HCT116 (cell line): ENCODE measurements at regions not wholly inside any gene's neighbourhood (a gene's known extent, or its start where the extent isn't known, plus 50 kb on each side); places are given as distances from the start of the nearest gene placed in this dataset.

Source experiments
- ATAC-seq: fragments of 200-7000 bp; cut with Tn5 transposase; 2 replicates; pipeline ENCODE4 v1.9.1; 2020; ENCODE audit warnings: mild to moderate bottlenecking, moderate library complexity
- BruUV-seq: library from RNA; stranded (reverse); fragments of 400-500 nt; replicated peaks from 2 replicates; lab custom pipeline; 2021; lab: Mats Ljungman, UMichigan
- CTCF ChIA-PET: fragments of 300-600 bp; sonication (Branson Sonifier 250); formaldehyde crosslinking; loops from one replicate; lab custom pipeline; 2021; ENCODE audit warnings: antibody characterized with exemption; lab: Charles Lee
- POLR2A ChIA-PET: fragments of 300-600, 350-600 bp; sonication (Branson Sonifier 250); formaldehyde crosslinking; loops from one replicate; lab custom pipeline; 2021; ENCODE audit warnings: antibody characterized with exemption; lab: Charles Lee
- RAD21 ChIA-PET, 2 experiments: fragments of 300-600 bp; sonication (Branson Sonifier 250); formaldehyde crosslinking; loops; one replicate each; lab custom pipeline; 2023; ENCODE audit warnings: low total read pairs in 2 of 2; ENCODE audit not compliant: uncharacterized antibody in 2 of 2, unreplicated experiment in 2 of 2, low non-redundant PET in 1 of 2; lab: Charles Lee
- DNase-seq: peaks from one replicate; pipeline ENCODE4 v3.0.0-alpha.2; 2010; ENCODE audit warnings: low read depth, low spot score
- H2AFZ ChIP-seq: fragments of 200-600 bp; shearing (Covaris generic), sonication (generic); 2 replicates; pipeline ENCODE4 v1.6.1; 2017; ENCODE audit warnings: low read depth, mixed run types, mixed read lengths, antibody characterized with exemption, low read length; ENCODE audit not compliant: poor library complexity, severe bottlenecking
- H3K27ac ChIP-seq: 2 replicates; pipeline ENCODE4 v1.5.1; 2012; ENCODE audit warnings: low read depth, low read length
- H3K27me3 ChIP-seq: fragments of 200-600 bp; sonication (generic); 2 replicates; pipeline ENCODE4 v1.6.1; 2016; ENCODE audit warnings: mixed run types, low read length, mixed read lengths; ENCODE audit not compliant: insufficient read depth
- H3K36me3 ChIP-seq, 2 experiments: fragments of 200-500 bp in 1 of 2; fragments of 200-600 bp in 1 of 2; sonication (Bioruptor generic) in 1 of 2; sonication (generic) in 1 of 2; 2 replicates each; pipeline versions ENCODE4 v1.5.1 to v1.6.1; 2014 to 2016; ENCODE audit warnings: low read length in 2 of 2, inconsistent platforms in 1 of 2, mixed read lengths in 1 of 2, mixed run types in 1 of 2; ENCODE audit not compliant: insufficient read depth in 2 of 2, control insufficient read depth in 1 of 2
- H3K4me1 ChIP-seq, 2 experiments: fragments of 200-600 bp in 1 of 2; sonication (generic) in 1 of 2; 2 replicates each; pipeline versions ENCODE4 v1.5.1 to v1.6.1; 2012 to 2017; ENCODE audit warnings: low read length in 2 of 2, inconsistent platforms in 1 of 2, mild to moderate bottlenecking in 1 of 2, mixed read lengths in 1 of 2, mixed run types in 1 of 2, moderate library complexity in 1 of 2; ENCODE audit not compliant: insufficient read depth in 2 of 2, control insufficient read depth in 1 of 2
- H3K4me2 ChIP-seq: fragments of 200-600 bp; sonication (generic); 2 replicates; pipeline ENCODE4 v1.6.1; 2017; ENCODE audit warnings: mixed run types, low read length, mixed read lengths
- H3K4me3 ChIP-seq, 2 experiments: fragments of 200-600 bp in 1 of 2; sonication (generic) in 1 of 2; replicated peaks in 1 of 2; 2 replicates each; pipeline ENCODE4 v1.5.1; 2011 to 2016; ENCODE audit warnings: low read length in 2 of 2, control low read depth in 1 of 2, low read depth in 1 of 2, mild to moderate bottlenecking in 1 of 2, mixed read lengths in 1 of 2, mixed run types in 1 of 2
- H3K79me2 ChIP-seq: fragments of 200-600 bp; sonication (generic); 2 replicates; pipeline ENCODE4 v1.6.1; 2017; ENCODE audit warnings: mild to moderate bottlenecking, mixed run types, low read length, moderate library complexity, mixed read lengths; ENCODE audit not compliant: insufficient read depth
- H3K9ac ChIP-seq: fragments of 200-600 bp; sonication (generic); 2 replicates; pipeline ENCODE4 v1.6.1; 2016; ENCODE audit warnings: low read length, mixed read lengths
- H3K9me2 ChIP-seq: fragments of 200-600 bp; sonication (generic), shearing (Covaris generic); 2 replicates; pipeline ENCODE4 v1.6.1; 2017; ENCODE audit warnings: mixed run types, mild to moderate bottlenecking, moderate library complexity; ENCODE audit not compliant: insufficient read depth
- H3K9me3 ChIP-seq, 2 experiments: fragments of 200-500 bp in 1 of 2; fragments of 200-600 bp in 1 of 2; sonication (Bioruptor generic) in 1 of 2; sonication (generic) in 1 of 2; 2 replicates each; pipeline ENCODE4 v1.6.1; 2014 to 2017; ENCODE audit warnings: low read length in 2 of 2, mixed read lengths in 2 of 2, inconsistent platforms in 1 of 2, low read depth in 1 of 2, mild to moderate bottlenecking in 1 of 2, mixed run types in 1 of 2, moderate library complexity in 1 of 2; ENCODE audit not compliant: control insufficient read depth in 1 of 2, insufficient read depth in 1 of 2
- H4K20me1 ChIP-seq: fragments of 200-600 bp; sonication (generic), shearing (Covaris generic); 2 replicates; pipeline ENCODE4 v1.6.1; 2017; ENCODE audit warnings: mixed run types, mild to moderate bottlenecking, moderate library complexity; ENCODE audit not compliant: insufficient read depth
- CBX3 ChIP-seq: IDR thresholded peaks from 2 replicates; pipeline ENCODE4 v1.6.1; 2012; ENCODE audit warnings: low read depth
- CEBPB ChIP-seq: IDR thresholded peaks from 2 replicates; pipeline ENCODE4 v1.6.1; 2012; ENCODE audit warnings: low read depth
- CTCF ChIP-seq, 3 experiments: fragments of 200-600 bp in 1 of 3; sonication (generic) in 1 of 3; IDR thresholded peaks in 2 of 3; conservative IDR thresholded peaks in 1 of 3; 2 replicates each; pipeline ENCODE4 v1.5.1; 2012 to 2017; ENCODE audit warnings: low read depth in 2 of 3, low read length in 2 of 3, antibody characterized with exemption in 1 of 3, borderline replicate concordance in 1 of 3, control low read depth in 1 of 3, mild to moderate bottlenecking in 1 of 3, mixed read lengths in 1 of 3, mixed run types in 1 of 3, moderate library complexity in 1 of 3; ENCODE audit not compliant: insufficient read depth in 1 of 3
- EGR1 ChIP-seq: IDR thresholded peaks from 2 replicates; pipeline ENCODE4 v1.6.1; 2012; ENCODE audit warnings: low read depth
- ELF1 ChIP-seq: IDR thresholded peaks from 2 replicates; pipeline ENCODE4 v1.6.1; 2012; ENCODE audit warnings: low read depth, borderline replicate concordance
- EZH2 ChIP-seq: fragments of 200-600 bp; sonication (generic); IDR thresholded peaks from 2 replicates; pipeline ENCODE4 v1.6.1; 2017; ENCODE audit warnings: antibody characterized with exemption, mixed run types
- EZH2phosphoT487 ChIP-seq: fragments of 200-600 bp; IDR thresholded peaks from 2 replicates; pipeline ENCODE4 v1.6.1; 2018; ENCODE audit warnings: antibody characterized with exemption, borderline replicate concordance
- FOSL1 ChIP-seq: IDR thresholded peaks from 2 replicates; pipeline ENCODE4 v1.6.1; 2012; ENCODE audit warnings: low read depth
- JUND ChIP-seq: IDR thresholded peaks from 2 replicates; pipeline ENCODE4 v1.6.1; 2012
- MAX ChIP-seq: IDR thresholded peaks from 2 replicates; pipeline ENCODE4 v1.6.1; 2012
- POLR2AphosphoS5 ChIP-seq: IDR thresholded peaks from 2 replicates; pipeline ENCODE4 v1.6.1; 2011; ENCODE audit warnings: mild to moderate bottlenecking, low read depth, low read length, moderate library complexity
- RAD21 ChIP-seq: IDR thresholded peaks from 2 replicates; pipeline ENCODE4 v1.6.1; 2012; ENCODE audit warnings: low read depth, mild to moderate bottlenecking
- SIN3A ChIP-seq: IDR thresholded peaks from 2 replicates; pipeline ENCODE4 v1.6.1; 2012; ENCODE audit warnings: low read depth
- SRF ChIP-seq: IDR thresholded peaks from 2 replicates; pipeline ENCODE4 v1.6.1; 2012; ENCODE audit warnings: low read depth
- TCF7L2 ChIP-seq: IDR thresholded peaks from 2 replicates; pipeline ENCODE4 v1.7.0; 2011; ENCODE audit warnings: borderline replicate concordance, inconsistent platforms; ENCODE audit not compliant: insufficient read depth, insufficient read length; ENCODE audit errors: extremely low read depth
- YY1 ChIP-seq: IDR thresholded peaks from 2 replicates; pipeline ENCODE4 v1.6.1; 2011; ENCODE audit warnings: low read length, low read depth, moderate library complexity, mild to moderate bottlenecking; ENCODE audit not compliant: insufficient replicate concordance; ENCODE audit errors: extremely low read depth
- ZFX ChIP-seq: fragments of 450-650 bp; IDR thresholded peaks from 2 replicates; pipeline ENCODE4 v1.6.1; 2017
- intact Hi-C: fragments of 100-400 bp; cut with micrococcal nuclease; formaldehyde crosslinking; loops from 2 replicates; pipeline ENCODE4 v1.10.0; 2022
- TF ChIP-seq, protein P1 (sequence below): IDR thresholded peaks from 2 replicates; pipeline ENCODE4 v1.6.1; 2012; ENCODE audit warnings: low read depth
- TF ChIP-seq, protein P2 (sequence below): IDR thresholded peaks from 2 replicates; pipeline ENCODE4 v1.6.1; 2012
- TF ChIP-seq, protein P3 (sequence below): IDR thresholded peaks from 2 replicates; pipeline ENCODE4 v1.6.1; 2011; ENCODE audit warnings: mild to moderate bottlenecking, low read length, moderate library complexity; ENCODE audit not compliant: insufficient replicate concordance; ENCODE audit errors: extremely low read depth

GRCh38 chr20:55882910-55883309 is 122.4 kb downstream of the CBLN4 start:
- no TSS peak for BruUV-seq
- CTCF ChIA-PET = no interaction called here
- H4K20me1 ChIP-seq = no peaks in the 10 kb centered on the region
- no peak overlapping the region for H2AFZ ChIP-seq
- H3K9me3 ChIP-seq = peaks cover 13 to 15% of the 10 kb centered on the region in 2 experiments; a peak in 2 of 4 replicates
- no peak for TF ChIP-seq CTCF (IDR thresholded peaks at IDR 0.05 in 2 of 3, conservative IDR thresholded peaks at IDR 0.05 in 1 of 3; ENCODE audit: borderline replicate concordance in 1 of 3, insufficient read depth in 1 of 3, low read depth in 2 of 3, low read length in 2 of 3)
- TF ChIP-seq CBX3 = no peak
- TF ChIP-seq POLR2AphosphoS5 = no peak
- TF ChIP-seq JUND = no peak
- TF ChIP-seq YY1 = no peak
- TF ChIP-seq EZH2 = no peak
- TF ChIP-seq SIN3A = no peak
- TF ChIP-seq ELF1 = no peak
- no peak for TF ChIP-seq CEBPB
- TF ChIP-seq, protein P1, sequence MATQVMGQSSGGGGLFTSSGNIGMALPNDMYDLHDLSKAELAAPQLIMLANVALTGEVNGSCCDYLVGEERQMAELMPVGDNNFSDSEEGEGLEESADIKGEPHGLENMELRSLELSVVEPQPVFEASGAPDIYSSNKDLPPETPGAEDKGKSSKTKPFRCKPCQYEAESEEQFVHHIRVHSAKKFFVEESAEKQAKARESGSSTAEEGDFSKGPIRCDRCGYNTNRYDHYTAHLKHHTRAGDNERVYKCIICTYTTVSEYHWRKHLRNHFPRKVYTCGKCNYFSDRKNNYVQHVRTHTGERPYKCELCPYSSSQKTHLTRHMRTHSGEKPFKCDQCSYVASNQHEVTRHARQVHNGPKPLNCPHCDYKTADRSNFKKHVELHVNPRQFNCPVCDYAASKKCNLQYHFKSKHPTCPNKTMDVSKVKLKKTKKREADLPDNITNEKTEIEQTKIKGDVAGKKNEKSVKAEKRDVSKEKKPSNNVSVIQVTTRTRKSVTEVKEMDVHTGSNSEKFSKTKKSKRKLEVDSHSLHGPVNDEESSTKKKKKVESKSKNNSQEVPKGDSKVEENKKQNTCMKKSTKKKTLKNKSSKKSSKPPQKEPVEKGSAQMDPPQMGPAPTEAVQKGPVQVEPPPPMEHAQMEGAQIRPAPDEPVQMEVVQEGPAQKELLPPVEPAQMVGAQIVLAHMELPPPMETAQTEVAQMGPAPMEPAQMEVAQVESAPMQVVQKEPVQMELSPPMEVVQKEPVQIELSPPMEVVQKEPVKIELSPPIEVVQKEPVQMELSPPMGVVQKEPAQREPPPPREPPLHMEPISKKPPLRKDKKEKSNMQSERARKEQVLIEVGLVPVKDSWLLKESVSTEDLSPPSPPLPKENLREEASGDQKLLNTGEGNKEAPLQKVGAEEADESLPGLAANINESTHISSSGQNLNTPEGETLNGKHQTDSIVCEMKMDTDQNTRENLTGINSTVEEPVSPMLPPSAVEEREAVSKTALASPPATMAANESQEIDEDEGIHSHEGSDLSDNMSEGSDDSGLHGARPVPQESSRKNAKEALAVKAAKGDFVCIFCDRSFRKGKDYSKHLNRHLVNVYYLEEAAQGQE = no peak
- no peak for TF ChIP-seq EZH2phosphoT487
- TF ChIP-seq, protein P2, sequence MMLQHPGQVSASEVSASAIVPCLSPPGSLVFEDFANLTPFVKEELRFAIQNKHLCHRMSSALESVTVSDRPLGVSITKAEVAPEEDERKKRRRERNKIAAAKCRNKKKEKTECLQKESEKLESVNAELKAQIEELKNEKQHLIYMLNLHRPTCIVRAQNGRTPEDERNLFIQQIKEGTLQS = no peak
- TF ChIP-seq, protein P3, sequence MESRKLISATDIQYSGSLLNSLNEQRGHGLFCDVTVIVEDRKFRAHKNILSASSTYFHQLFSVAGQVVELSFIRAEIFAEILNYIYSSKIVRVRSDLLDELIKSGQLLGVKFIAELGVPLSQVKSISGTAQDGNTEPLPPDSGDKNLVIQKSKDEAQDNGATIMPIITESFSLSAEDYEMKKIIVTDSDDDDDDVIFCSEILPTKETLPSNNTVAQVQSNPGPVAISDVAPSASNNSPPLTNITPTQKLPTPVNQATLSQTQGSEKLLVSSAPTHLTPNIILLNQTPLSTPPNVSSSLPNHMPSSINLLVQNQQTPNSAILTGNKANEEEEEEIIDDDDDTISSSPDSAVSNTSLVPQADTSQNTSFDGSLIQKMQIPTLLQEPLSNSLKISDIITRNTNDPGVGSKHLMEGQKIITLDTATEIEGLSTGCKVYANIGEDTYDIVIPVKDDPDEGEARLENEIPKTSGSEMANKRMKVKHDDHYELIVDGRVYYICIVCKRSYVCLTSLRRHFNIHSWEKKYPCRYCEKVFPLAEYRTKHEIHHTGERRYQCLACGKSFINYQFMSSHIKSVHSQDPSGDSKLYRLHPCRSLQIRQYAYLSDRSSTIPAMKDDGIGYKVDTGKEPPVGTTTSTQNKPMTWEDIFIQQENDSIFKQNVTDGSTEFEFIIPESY = no peak
- TF ChIP-seq FOSL1 = no peak
- TF ChIP-seq TCF7L2 = no peak
- no peak for TF ChIP-seq MAX
- no peak for TF ChIP-seq EGR1
- no peak for TF ChIP-seq ZFX
- TF ChIP-seq SRF = no peak
- no peak for TF ChIP-seq RAD21
- DNase-seq (no peak), ATAC-seq (no peak)
- no peaks in the 10 kb centered on the region for H3K36me3 ChIP-seq
- H3K4me3 ChIP-seq = no peak overlapping the region
- H3K4me1 ChIP-seq = no peaks in the 10 kb centered on the region
- H3K9me2 ChIP-seq = no peaks in the 10 kb centered on the region
- intact Hi-C loops = no loop called here
- no peaks in the 10 kb centered on the region for H3K79me2 ChIP-seq
- no peaks in the 10 kb centered on the region for H3K27me3 ChIP-seq
- RAD21 ChIA-PET = no interaction called here
- no peak overlapping the region for H3K4me2 ChIP-seq
- POLR2A ChIA-PET = no interaction called here
- H3K27ac ChIP-seq = no peak overlapping the region
- H3K9ac ChIP-seq = no peak overlapping the region
